Lung (tissue), 11 donors: ENCODE measurements at regions not wholly inside any gene's neighbourhood (a gene's known extent, or its start where the extent isn't known, plus 50 kb on each side); places are given as distances from the start of the nearest gene placed in this dataset.

Source experiments
- ATAC-seq: fragments of 200-7000 bp; cut with Tn5 transposase; one replicate; pipeline ENCODE4 v1.9.1; 2020; ENCODE audit warnings: moderate number of reproducible peaks; ENCODE audit not compliant: insufficient read depth, low FRiP score
- DNase-seq, 3 donors: peaks; one replicate each; pipeline ENCODE4 v3.0.0-alpha.2; 2013 to 2017
- H3K27ac ChIP-seq, 2 donors: one replicate each; pipeline ENCODE4 v1.5.1; 2013; ENCODE audit warnings: mild to moderate bottlenecking in 2 of 2, moderate library complexity in 2 of 2, control low read depth in 1 of 2, inconsistent platforms in 1 of 2, low read depth in 1 of 2, low read length in 1 of 2
- H3K27me3 ChIP-seq, 3 donors: one replicate each; pipeline ENCODE4 v1.5.1; 2013; ENCODE audit warnings: low read length in 2 of 3; ENCODE audit not compliant: control insufficient read depth in 3 of 3, insufficient read depth in 3 of 3
- H3K36me3 ChIP-seq, 4 donors: one replicate each; pipeline ENCODE4 v1.5.1; 2013; ENCODE audit warnings: low read length in 4 of 4, mild to moderate bottlenecking in 1 of 4, moderate library complexity in 1 of 4; ENCODE audit not compliant: control insufficient read depth in 4 of 4, insufficient read depth in 4 of 4
- H3K4me1 ChIP-seq, 5 donors: one replicate each; pipeline ENCODE4 v1.5.1; 2013; ENCODE audit warnings: low read length in 5 of 5, mild to moderate bottlenecking in 2 of 5, moderate library complexity in 1 of 5; ENCODE audit not compliant: control insufficient read depth in 5 of 5, insufficient read depth in 5 of 5
- H3K4me3 ChIP-seq: one replicate; pipeline ENCODE4 v1.5.1; 2013; ENCODE audit warnings: mild to moderate bottlenecking, control low read depth, moderate library complexity
- H3K9ac ChIP-seq, 2 donors: one replicate each; pipeline ENCODE4 v1.5.1; 2013; ENCODE audit warnings: low read length in 2 of 2, control low read depth in 1 of 2; ENCODE audit not compliant: insufficient read depth in 1 of 2
- H3K9me3 ChIP-seq, 4 donors: one replicate each; pipeline ENCODE4 v1.5.1; 2013; ENCODE audit warnings: low read length in 3 of 4, mild to moderate bottlenecking in 1 of 4, moderate library complexity in 1 of 4; ENCODE audit not compliant: control insufficient read depth in 4 of 4, insufficient read depth in 3 of 4
- CTCF ChIP-seq: IDR thresholded peaks from 2 replicates; pipeline ENCODE4 v1.5.1; 2012; ENCODE audit warnings: mild to moderate bottlenecking; ENCODE audit errors: control extremely low read depth, extremely low read depth
- WGBS, 2 donors: extraction: QIAGEN DNeasy Blood & Tissue Kit; methylation state at CpG; one replicate each; pipeline ENCODE4 v1.1.7; 2013; 5-methylcytosine and 5-hydroxymethylcytosine counted together
- donor health status: control.
- donor health status: control.
- donor health status: Bipolar disorder and iron deficiency.
- donor health status: healthy.
- donor health status: DM: yes; HTN: yes; CAD: no.

- TF ChIP-seq CTCF = no peak
- H3K4me1 ChIP-seq = peaks cover 0 to 6% (median 0%) of the 10 kb centered on the region in 5 donors
- H3K36me3 ChIP-seq = no peaks in the 10 kb centered on the region
- no peaks in the 10 kb centered on the region for H3K9me3 ChIP-seq
- DNase-seq = no peak
- no peak overlapping the region for H3K9ac ChIP-seq
- no peaks in the 10 kb centered on the region for H3K27me3 ChIP-seq
- H3K27ac ChIP-seq = no peak overlapping the region
- H3K4me3 ChIP-seq = no peak overlapping the region
- no peak for ATAC-seq
- 47 to 53% methylated on average over 3 of the region's 3 CpGs for WGBS, 2 donors
These were observed 158.8 kb upstream of the LYZL2 start for GRCh38 chr10:30788307-30788706.

- no peaks in the 10 kb centered on the region for H3K27me3 ChIP-seq
- no peaks in the 10 kb centered on the region for H3K9me3 ChIP-seq
- ATAC-seq (no peak), DNase-seq (no peak)
- H3K4me3 ChIP-seq = no peak overlapping the region
- no peaks in the 10 kb centered on the region for H3K36me3 ChIP-seq
- TF ChIP-seq CTCF = no peak
- WGBS, 2 donors = 98 to 100% methylated on average over 2 of the region's 2 CpGs
- H3K4me1 ChIP-seq = peaks cover 0 to 6% (median 0%) of the 10 kb centered on the region in 5 donors
- H3K9ac ChIP-seq = no peak overlapping the region
- H3K27ac ChIP-seq = no peak overlapping the region
These were observed 157.4 kb upstream of the LYZL2 start for GRCh38 chr10:30786906-30787305.

DNA sequence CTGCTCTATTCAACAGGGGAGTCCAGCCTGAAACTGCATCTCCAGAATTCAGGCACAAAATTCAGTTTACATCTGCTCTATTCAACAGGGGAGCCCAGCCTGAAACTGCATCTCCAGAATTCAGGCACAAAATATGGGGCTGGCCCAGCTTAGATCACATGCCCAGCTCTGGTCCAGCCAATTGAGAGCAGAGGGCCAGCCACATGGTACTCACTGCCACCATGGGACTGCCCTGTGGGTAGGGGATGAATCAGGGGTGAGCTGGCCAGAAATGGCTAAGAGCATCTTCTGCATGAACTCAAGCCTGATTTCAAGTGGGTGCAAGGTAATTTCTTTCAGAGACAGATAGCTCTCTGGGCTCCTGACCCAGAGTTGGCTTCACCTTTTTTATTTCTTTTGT is 156.6 kb upstream of the LYZL2 start:
- ATAC-seq = no peak

More for the DNA sequence above, 156.6 kb upstream of the LYZL2 start:
- H3K36me3 ChIP-seq = no peaks in the 10 kb centered on the region
- no peak overlapping the region for H3K4me3 ChIP-seq
- no peaks in the 10 kb centered on the region for H3K27me3 ChIP-seq
- H3K4me1 ChIP-seq = peaks cover 0 to 6% (median 0%) of the 10 kb centered on the region in 5 donors
- no peak overlapping the region for H3K9ac ChIP-seq
- no peaks in the 10 kb centered on the region for H3K9me3 ChIP-seq
- no peak for TF ChIP-seq CTCF
- peak overlapping the region in 1 of 2 donors; percentile 9 for H3K27ac ChIP-seq
- DNase-seq = no peak
